G401.6 (cell line): ENCODE measurements at regions not wholly inside any gene's neighbourhood (a gene's known extent, or its start where the extent isn't known, plus 50 kb on each side); places are given as distances from the start of the nearest gene placed in this dataset.

Experiments
- FAIRE-seq: peaks from 2 replicates; lab custom pipeline; 2012; peaks lifted over from hg19 to GRCh38; lab: Jason Lieb, UNC

GRCh38 chr2:15794608-15795134 is 145.7 kb upstream of the MYCN start:
- no peak for FAIRE-seq

GRCh38 chr2:15795426-15795825 is 144.9 kb upstream of the MYCN start:
- no peak for FAIRE-seq

GRCh38 chr2:15796167-15796942 is 144.0 kb upstream of the MYCN start:
- no peak for FAIRE-seq

- no peak for FAIRE-seq
These were observed 143.0 kb upstream of the MYCN start for GRCh38 chr2:15797231-15797938.

- FAIRE-seq: no peak
These were observed 142.4 kb upstream of the MYCN start for GRCh38 chr2:15797939-15798281.

GRCh38 chr2:15798701-15799431 is 141.5 kb upstream of the MYCN start:
- no peak for FAIRE-seq

GRCh38 chr2:15799432-15799827 is 140.9 kb upstream of the MYCN start:
- FAIRE-seq: no peak

GRCh38 chr2:15800495-15801329 is 139.6 kb upstream of the MYCN start:
- no peak for FAIRE-seq

GRCh38 chr2:15801439-15801838 is 138.9 kb upstream of the MYCN start:
- FAIRE-seq: no peak

GRCh38 chr2:15801904-15802303 is 138.4 kb upstream of the MYCN start:
- FAIRE-seq: no peak

- FAIRE-seq: no peak
These were observed 137.4 kb upstream of the MYCN start for GRCh38 chr2:15802657-15803542.

- no peak for FAIRE-seq
These were observed 136.7 kb upstream of the MYCN start for GRCh38 chr2:15803543-15804245.

GRCh38 chr2:15804246-15804619 is 136.1 kb upstream of the MYCN start:
- FAIRE-seq: no peak

GRCh38 chr2:15804691-15805090 is 135.7 kb upstream of the MYCN start:
- no peak for FAIRE-seq

- FAIRE-seq: no peak
These were observed 135.1 kb upstream of the MYCN start for GRCh38 chr2:15805206-15805605.

GRCh38 chr2:15805772-15806171 is 134.6 kb upstream of the MYCN start:
- no peak for FAIRE-seq

- no peak for FAIRE-seq
These were observed 133.4 kb upstream of the MYCN start for GRCh38 chr2:15806801-15807417.

- no peak for FAIRE-seq
These were observed 132.7 kb upstream of the MYCN start for GRCh38 chr2:15807418-15808203.

- no peak for FAIRE-seq
These were observed 132.0 kb upstream of the MYCN start for GRCh38 chr2:15808204-15808910.
